ENCODE measurements at regions not wholly inside any gene's neighbourhood (a gene's known extent, or its start where the extent isn't known, plus 50 kb on each side); places are given as distances from the start of the nearest gene placed in this dataset.

DNA sequence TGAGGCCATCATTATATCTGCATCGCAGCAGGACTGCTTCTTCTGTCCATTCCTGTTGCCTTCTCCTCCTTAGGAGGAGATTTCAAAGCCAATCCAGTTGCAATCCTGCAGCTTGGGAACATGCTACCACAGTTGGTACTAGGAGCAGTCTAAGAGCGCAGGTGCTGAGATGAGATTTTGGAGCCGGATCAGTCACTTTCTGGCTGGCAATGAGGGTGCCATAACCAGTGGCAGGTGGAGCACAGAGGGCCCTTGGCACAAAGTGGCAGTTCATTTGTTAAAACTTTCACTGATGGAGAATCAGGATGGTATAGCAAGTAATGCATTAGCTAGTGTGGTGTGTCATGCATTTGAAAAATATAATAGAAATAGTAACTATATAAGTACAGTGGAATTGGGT is 173.7 kb upstream of the ATP5MC3 start:
- no peak overlapping the region for H3K4me3 ChIP-seq
- no peak for DNase-seq
- H3K27ac ChIP-seq = no peak overlapping the region
- TF ChIP-seq POLR2A (IDR thresholded peaks at IDR 0.05) (no peak), CTCF (IDR thresholded peaks at IDR 0.05) (no peak)
- H3K27me3 ChIP-seq = no peaks in the 10 kb centered on the region
- H3K9me3 ChIP-seq = no peaks in the 10 kb centered on the region
- H3K36me3 ChIP-seq = no peaks in the 10 kb centered on the region
- no peaks in the 10 kb centered on the region for H3K4me1 ChIP-seq
- intact Hi-C loops (cut with DNase I; ENCODE audit: low total_unique reads) = no loop called here

GRCh38 chr2:175353275-175353674 is 171.8 kb upstream of the ATP5MC3 start:
- H3K27ac ChIP-seq = no peak overlapping the region
- H3K27me3 ChIP-seq = no peaks in the 10 kb centered on the region
- no peaks in the 10 kb centered on the region for H3K4me1 ChIP-seq
- intact Hi-C loops (cut with DNase I; ENCODE audit: low total_unique reads) = no loop called here
- H3K36me3 ChIP-seq = no peaks in the 10 kb centered on the region
- no peaks in the 10 kb centered on the region for H3K9me3 ChIP-seq
- TF ChIP-seq CTCF (IDR thresholded peaks at IDR 0.05) (no peak), POLR2A (IDR thresholded peaks at IDR 0.05) (no peak)
- no peak for DNase-seq
- H3K4me3 ChIP-seq = no peak overlapping the region

- Histone ChIP-seq H3K36me3 (no peaks in the 10 kb centered on the region), H3K4me1 (no peaks in the 10 kb centered on the region), H3K9me3 (no peaks in the 10 kb centered on the region), H3K27me3 (no peaks in the 10 kb centered on the region), H3K4me3 (no peak overlapping the region), H3K27ac (no peak overlapping the region)
- no peak for TF ChIP-seq POLR2A (IDR thresholded peaks at IDR 0.05)
- TF ChIP-seq CTCF (IDR thresholded peaks at IDR 0.05) = no peak
- intact Hi-C loops (cut with DNase I; ENCODE audit: low total_unique reads) = no loop called here
- no peak for DNase-seq
Measured at GRCh38 chr2:175351512-175351911, 170.0 kb upstream of the ATP5MC3 start.

- intact Hi-C loops (cut with DNase I; ENCODE audit: low total_unique reads) = no loop called here
- Histone ChIP-seq H3K4me1 (no peaks in the 10 kb centered on the region), H3K9me3 (no peaks in the 10 kb centered on the region), H3K4me3 (no peak overlapping the region), H3K27ac (no peak overlapping the region), H3K36me3 (no peaks in the 10 kb centered on the region), H3K27me3 (no peaks in the 10 kb centered on the region)
- TF ChIP-seq CTCF (IDR thresholded peaks at IDR 0.05) (no peak), POLR2A (IDR thresholded peaks at IDR 0.05) (no peak)
- no peak for DNase-seq
Measured at GRCh38 chr2:175350105-175350504, 168.6 kb upstream of the ATP5MC3 start.

- Histone ChIP-seq H3K27me3 (no peaks in the 10 kb centered on the region), H3K4me3 (no peak overlapping the region), H3K9me3 (peaks cover 0 to 7% of the 10 kb centered on the region in 2 donors), H3K27ac (no peak overlapping the region), H3K4me1 (no peaks in the 10 kb centered on the region), H3K36me3 (no peaks in the 10 kb centered on the region)
- DNase-seq = no peak
- intact Hi-C loops (cut with DNase I; ENCODE audit: low total_unique reads) = no loop called here
- TF ChIP-seq CTCF (IDR thresholded peaks at IDR 0.05) = no peak
Measured at GRCh38 chr2:175342085-175342484, 160.6 kb upstream of the ATP5MC3 start.

Measured in uterus (tissue), 3 donors.